ENCODE measurements at regions not wholly inside any gene's neighbourhood (a gene's known extent, or its start where the extent isn't known, plus 50 kb on each side); places are given as distances from the start of the nearest gene placed in this dataset.

- no peaks in the 10 kb centered on the region for H3K36me3 Mint-ChIP-seq (ENCODE audit: low read depth)
- no peaks in the 10 kb centered on the region for H3K9me3 Mint-ChIP-seq
- H3K4me1 Mint-ChIP-seq (ENCODE audit: low read depth), result no peaks in the 10 kb centered on the region
- no peaks in the 10 kb centered on the region for H3K27me3 Mint-ChIP-seq (ENCODE audit: low read depth)
- H3K4me3 Mint-ChIP-seq, result no peak overlapping the region
- H3K27ac Mint-ChIP-seq, result no peak overlapping the region
Observed at GRCh38 chr13:108463340-108463739, 166.1 kb upstream of the MYO16 start.

- H3K4me3 Mint-ChIP-seq, result no peak overlapping the region
- no peaks in the 10 kb centered on the region for H3K36me3 Mint-ChIP-seq (ENCODE audit: low read depth)
- no peaks in the 10 kb centered on the region for H3K4me1 Mint-ChIP-seq (ENCODE audit: low read depth)
- no peaks in the 10 kb centered on the region for H3K9me3 Mint-ChIP-seq
- H3K27ac Mint-ChIP-seq, result no peak overlapping the region
- no peaks in the 10 kb centered on the region for H3K27me3 Mint-ChIP-seq (ENCODE audit: low read depth)
Observed at GRCh38 chr13:108470921-108471320, 158.5 kb upstream of the MYO16 start.

GRCh38 chr13:108475181-108475580 is 154.2 kb upstream of the MYO16 start:
- no peaks in the 10 kb centered on the region for H3K4me1 Mint-ChIP-seq (ENCODE audit: low read depth)
- H3K27ac Mint-ChIP-seq, result no peak overlapping the region
- H3K4me3 Mint-ChIP-seq, result no peak overlapping the region
- no peaks in the 10 kb centered on the region for H3K9me3 Mint-ChIP-seq
- no peaks in the 10 kb centered on the region for H3K27me3 Mint-ChIP-seq (ENCODE audit: low read depth)
- no peaks in the 10 kb centered on the region for H3K36me3 Mint-ChIP-seq (ENCODE audit: low read depth)

GRCh38 chr13:108477376-108477775 is 152.0 kb upstream of the MYO16 start:
- no peaks in the 10 kb centered on the region for H3K36me3 Mint-ChIP-seq (ENCODE audit: low read depth)
- no peak overlapping the region for H3K4me3 Mint-ChIP-seq
- H3K27me3 Mint-ChIP-seq (ENCODE audit: low read depth), result no peaks in the 10 kb centered on the region

GRCh38 chr13:108478179-108478578 is 151.2 kb upstream of the MYO16 start:
- no peak overlapping the region for H3K27ac Mint-ChIP-seq
- no peaks in the 10 kb centered on the region for H3K27me3 Mint-ChIP-seq (ENCODE audit: low read depth)
- no peaks in the 10 kb centered on the region for H3K4me1 Mint-ChIP-seq (ENCODE audit: low read depth)
- H3K36me3 Mint-ChIP-seq (ENCODE audit: low read depth), result no peaks in the 10 kb centered on the region
- H3K4me3 Mint-ChIP-seq, result no peak overlapping the region
- H3K9me3 Mint-ChIP-seq, result no peaks in the 10 kb centered on the region

More at GRCh38 chr13:108477376-108477775, 152.0 kb upstream of the MYO16 start:
- no peaks in the 10 kb centered on the region for H3K4me1 Mint-ChIP-seq (ENCODE audit: low read depth)
- H3K9me3 Mint-ChIP-seq, result no peaks in the 10 kb centered on the region
- H3K27ac Mint-ChIP-seq, result no peak overlapping the region

GRCh38 chr13:108483981-108484380 is 145.4 kb upstream of the MYO16 start:
- Mint-ChIP-seq H3K4me3 (no peak overlapping the region), H3K9me3 (no peaks in the 10 kb centered on the region), H3K36me3 (ENCODE audit: low read depth) (no peaks in the 10 kb centered on the region), H3K4me1 (ENCODE audit: low read depth) (no peaks in the 10 kb centered on the region), H3K27me3 (ENCODE audit: low read depth) (no peaks in the 10 kb centered on the region), H3K27ac (no peak overlapping the region)

- Mint-ChIP-seq H3K4me1 (ENCODE audit: low read depth) (no peaks in the 10 kb centered on the region), H3K27me3 (ENCODE audit: low read depth) (no peaks in the 10 kb centered on the region), H3K27ac (no peak overlapping the region), H3K36me3 (ENCODE audit: low read depth) (no peaks in the 10 kb centered on the region), H3K9me3 (no peaks in the 10 kb centered on the region), H3K4me3 (no peak overlapping the region)
Observed at GRCh38 chr13:108486096-108486495, 143.3 kb upstream of the MYO16 start.

- Mint-ChIP-seq H3K4me1 (ENCODE audit: low read depth) (no peaks in the 10 kb centered on the region), H3K9me3 (no peaks in the 10 kb centered on the region), H3K27me3 (ENCODE audit: low read depth) (peaks cover 37% of the 10 kb centered on the region), H3K36me3 (ENCODE audit: low read depth) (no peaks in the 10 kb centered on the region), H3K4me3 (peak overlapping the region; percentile 33), H3K27ac (no peak overlapping the region)
Observed at GRCh38 chr13:108494991-108495645, 134.3 kb upstream of the MYO16 start.

GRCh38 chr13:108495646-108496361 is 133.6 kb upstream of the MYO16 start:
- H3K4me1 Mint-ChIP-seq (ENCODE audit: low read depth), result no peaks in the 10 kb centered on the region
- H3K27me3 Mint-ChIP-seq (ENCODE audit: low read depth), result peaks cover 37% of the 10 kb centered on the region
- H3K27ac Mint-ChIP-seq, result no peak overlapping the region
- no peak overlapping the region for H3K4me3 Mint-ChIP-seq
- no peaks in the 10 kb centered on the region for H3K36me3 Mint-ChIP-seq (ENCODE audit: low read depth)
- no peaks in the 10 kb centered on the region for H3K9me3 Mint-ChIP-seq

GRCh38 chr13:108496362-108497210 is 132.8 kb upstream of the MYO16 start:
- H3K36me3 Mint-ChIP-seq (ENCODE audit: low read depth), result no peaks in the 10 kb centered on the region
- no peak overlapping the region for H3K27ac Mint-ChIP-seq
- H3K9me3 Mint-ChIP-seq, result no peaks in the 10 kb centered on the region
- peaks cover 37% of the 10 kb centered on the region for H3K27me3 Mint-ChIP-seq (ENCODE audit: low read depth)
- H3K4me3 Mint-ChIP-seq, result no peak overlapping the region
- no peaks in the 10 kb centered on the region for H3K4me1 Mint-ChIP-seq (ENCODE audit: low read depth)

- Mint-ChIP-seq H3K27ac (no peak overlapping the region), H3K4me3 (no peak overlapping the region), H3K27me3 (ENCODE audit: low read depth) (peaks cover 28% of the 10 kb centered on the region), H3K4me1 (ENCODE audit: low read depth) (no peaks in the 10 kb centered on the region), H3K36me3 (ENCODE audit: low read depth) (no peaks in the 10 kb centered on the region), H3K9me3 (no peaks in the 10 kb centered on the region)
Observed at GRCh38 chr13:108500711-108501110, 128.7 kb upstream of the MYO16 start.

GRCh38 chr13:108508263-108508662 is 121.1 kb upstream of the MYO16 start:
- Mint-ChIP-seq H3K4me1 (ENCODE audit: low read depth) (no peaks in the 10 kb centered on the region), H3K4me3 (no peak overlapping the region), H3K27me3 (ENCODE audit: low read depth) (no peaks in the 10 kb centered on the region), H3K36me3 (ENCODE audit: low read depth) (no peaks in the 10 kb centered on the region), H3K27ac (no peak overlapping the region), H3K9me3 (no peaks in the 10 kb centered on the region)

GRCh38 chr13:108525827-108526226 is 103.6 kb upstream of the MYO16 start:
- Mint-ChIP-seq H3K36me3 (ENCODE audit: low read depth) (no peaks in the 10 kb centered on the region), H3K4me1 (ENCODE audit: low read depth) (no peaks in the 10 kb centered on the region), H3K27ac (no peak overlapping the region), H3K27me3 (ENCODE audit: low read depth) (no peaks in the 10 kb centered on the region), H3K9me3 (no peaks in the 10 kb centered on the region), H3K4me3 (no peak overlapping the region)

GRCh38 chr13:108526286-108526685 is 103.1 kb upstream of the MYO16 start:
- Mint-ChIP-seq H3K9me3 (no peaks in the 10 kb centered on the region), H3K4me3 (no peak overlapping the region), H3K27me3 (ENCODE audit: low read depth) (no peaks in the 10 kb centered on the region), H3K36me3 (ENCODE audit: low read depth) (no peaks in the 10 kb centered on the region), H3K27ac (no peak overlapping the region), H3K4me1 (ENCODE audit: low read depth) (no peaks in the 10 kb centered on the region)

- Mint-ChIP-seq H3K4me1 (ENCODE audit: low read depth) (no peaks in the 10 kb centered on the region), H3K9me3 (no peaks in the 10 kb centered on the region), H3K27ac (no peak overlapping the region), H3K36me3 (ENCODE audit: low read depth) (no peaks in the 10 kb centered on the region), H3K4me3 (no peak overlapping the region), H3K27me3 (ENCODE audit: low read depth) (no peaks in the 10 kb centered on the region)
Observed at GRCh38 chr13:108527844-108528243, 101.6 kb upstream of the MYO16 start.

Measured in T-helper 1 cell treated with Interleukin-12 subunit alpha and Interleukin-12 subunit beta and Interleukin-4 antibody, amounts not matched to agents 30 μg/mL and 1 μg/mL, for 36 hours (primary cell).